Islet of Langerhans (tissue), 1 donor: ENCODE measurements at regions not wholly inside any gene's neighbourhood (a gene's known extent, or its start where the extent isn't known, plus 50 kb on each side); places are given as distances from the start of the nearest gene placed in this dataset.

ENCODE experiments used
- FAIRE-seq: peaks from one replicate; lab custom pipeline; 2011; peaks lifted over from hg19 to GRCh38; lab: Jason Lieb, UNC

- no peak for FAIRE-seq
Observed at GRCh38 chr6:14333556-14334305, 216.2 kb downstream of the CD83 start.

- FAIRE-seq = no peak
Observed at GRCh38 chr6:14335071-14335470, 217.5 kb downstream of the CD83 start.

DNA sequence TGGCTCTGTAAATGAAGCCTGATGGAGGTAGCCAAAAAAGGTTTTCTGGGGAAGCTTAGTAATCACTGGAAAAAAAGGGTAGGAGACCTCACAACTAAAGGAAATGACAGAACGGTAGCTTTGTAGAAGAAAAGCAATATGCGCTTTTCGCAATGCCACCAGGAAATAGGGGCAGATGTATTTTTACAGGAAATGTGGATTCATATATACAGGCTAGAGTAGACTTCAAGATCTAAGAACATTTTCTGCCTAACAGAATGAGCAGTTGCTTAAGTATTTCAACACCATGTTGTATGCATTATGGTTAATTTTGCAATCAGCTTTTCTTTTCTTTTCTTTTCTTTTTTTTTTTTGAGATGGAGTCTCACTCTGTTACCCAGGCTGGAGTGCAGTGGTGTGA is 219.6 kb downstream of the CD83 start:
- FAIRE-seq = no peak

DNA sequence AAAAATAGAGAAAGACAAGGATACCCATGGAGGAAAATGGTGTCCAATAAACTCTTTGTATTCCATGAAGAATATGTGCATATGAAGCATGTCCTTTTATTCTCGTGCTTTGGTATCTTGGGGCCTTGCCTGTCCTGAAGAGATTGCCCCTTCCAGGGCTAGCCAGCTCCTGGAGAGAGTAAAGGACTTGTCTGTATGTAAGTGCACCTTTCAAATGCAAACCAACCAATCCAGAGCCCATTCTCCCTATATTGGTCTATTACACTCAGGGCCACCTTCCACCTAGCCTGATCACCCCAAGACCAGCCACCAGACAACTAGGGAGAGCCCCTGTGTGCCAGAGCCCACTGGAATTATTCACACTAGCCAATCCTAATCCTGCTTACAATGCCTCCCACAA is 221.6 kb downstream of the CD83 start:
- no peak for FAIRE-seq

- FAIRE-seq = no peak
Observed at GRCh38 chr6:14339711-14340584, 222.4 kb downstream of the CD83 start.

GRCh38 chr6:14344486-14344885 is 226.9 kb downstream of the CD83 start:
- no peak for FAIRE-seq

DNA sequence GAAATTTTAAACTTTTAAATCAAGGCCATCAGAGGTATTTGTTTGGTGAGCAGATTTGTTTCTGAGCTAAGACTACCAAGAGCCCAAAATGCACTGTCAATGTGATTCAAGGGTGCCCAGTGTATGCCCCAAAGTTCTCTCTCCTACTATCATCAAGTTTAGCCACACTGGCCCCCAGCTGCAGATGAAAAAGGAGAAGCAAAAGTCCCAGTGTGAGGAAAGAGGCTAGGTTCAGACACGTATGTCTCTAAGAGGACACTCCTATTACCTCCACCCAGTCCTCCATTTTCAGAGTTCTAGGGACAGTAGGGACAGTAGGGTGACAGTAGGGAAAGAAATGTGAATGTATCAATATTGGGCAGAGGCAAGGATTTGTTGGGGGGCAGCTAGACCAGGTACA is 230.8 kb downstream of the CD83 start:
- no peak for FAIRE-seq

- FAIRE-seq = no peak
Observed at GRCh38 chr6:14349507-14349906, 231.9 kb downstream of the CD83 start.

DNA sequence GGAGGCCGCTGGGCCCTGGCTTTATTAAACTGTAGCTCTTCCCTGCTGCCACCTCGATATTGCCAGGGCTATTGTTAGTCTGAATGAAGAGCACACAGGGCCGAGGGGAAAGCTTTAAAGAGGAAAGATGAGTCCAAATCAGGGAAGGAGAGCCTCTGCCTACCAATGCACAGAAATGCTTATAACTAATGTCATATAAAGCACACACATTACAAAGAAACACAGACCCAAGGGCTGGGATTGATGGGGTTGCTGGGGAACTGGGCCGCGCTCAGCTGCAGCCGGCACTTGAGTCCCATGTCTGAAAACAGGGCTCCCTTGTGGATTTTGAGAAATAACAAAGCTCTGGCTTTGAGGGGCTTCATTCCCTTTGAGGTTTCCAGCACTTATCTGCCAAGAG is 232.6 kb downstream of the CD83 start:
- no peak for FAIRE-seq

DNA sequence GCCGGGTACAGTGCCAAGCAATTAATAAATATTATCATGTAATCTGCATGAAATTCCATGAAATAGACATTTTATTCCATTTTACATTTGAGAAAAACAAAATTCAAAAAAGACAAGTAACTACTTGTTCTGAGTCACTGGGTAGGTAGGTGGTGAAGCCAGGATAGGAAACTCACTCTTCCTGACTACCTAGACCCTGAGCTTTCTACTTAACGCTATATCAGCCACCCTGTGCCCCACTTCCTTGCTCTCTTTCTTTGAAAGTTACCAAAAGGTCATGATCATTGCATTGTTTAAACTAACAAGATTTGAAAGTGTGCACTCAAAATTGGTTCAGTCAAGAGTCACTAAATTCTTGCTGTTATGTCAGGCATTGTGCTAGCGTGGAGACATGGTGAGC is 235.7 kb downstream of the CD83 start:
- no peak for FAIRE-seq

DNA sequence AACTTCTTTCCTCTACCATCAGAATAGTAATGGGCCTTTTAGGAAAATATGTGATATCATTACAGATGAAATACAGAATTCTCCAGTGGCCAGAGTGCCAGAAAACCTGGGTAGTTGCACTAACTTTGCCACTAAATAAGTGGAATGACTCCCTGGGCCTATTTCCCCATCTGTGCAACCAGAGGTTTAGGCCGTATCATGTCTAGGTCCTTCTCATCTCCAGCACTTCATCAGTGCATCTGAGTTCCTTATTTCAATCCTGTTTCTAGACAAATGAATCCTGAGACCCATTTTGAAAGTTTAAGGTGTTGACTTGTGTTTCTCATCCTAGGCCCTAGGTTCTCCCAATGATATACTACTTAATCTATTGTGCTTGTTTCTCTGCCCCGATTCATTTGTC is 236.2 kb downstream of the CD83 start:
- no peak for FAIRE-seq

GRCh38 chr6:14354919-14355572 is 237.5 kb downstream of the CD83 start:
- FAIRE-seq = no peak

GRCh38 chr6:14359438-14359837 is 241.9 kb downstream of the CD83 start:
- FAIRE-seq = no peak

DNA sequence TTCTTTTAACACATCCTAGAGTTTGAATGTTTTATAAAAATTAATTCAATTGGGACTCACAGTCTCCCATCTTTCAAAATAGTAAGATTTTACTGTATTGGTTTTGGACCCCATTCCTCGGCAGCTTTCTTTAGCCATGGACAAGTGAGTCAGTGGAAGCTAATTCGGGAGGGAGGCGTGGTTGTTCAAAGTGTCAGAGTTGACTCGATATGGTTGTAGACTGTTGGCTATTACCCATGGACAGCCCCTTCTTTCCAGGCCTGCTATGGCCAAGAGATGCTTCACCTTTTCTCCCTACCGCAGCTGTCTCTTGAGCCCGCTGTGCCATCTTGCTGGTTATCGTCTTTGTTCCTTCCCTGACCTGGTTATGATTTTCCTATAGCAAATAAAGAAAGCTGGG is 243.0 kb downstream of the CD83 start:
- FAIRE-seq = no peak

GRCh38 chr6:14361297-14361696 is 243.7 kb downstream of the CD83 start:
- no peak for FAIRE-seq

DNA sequence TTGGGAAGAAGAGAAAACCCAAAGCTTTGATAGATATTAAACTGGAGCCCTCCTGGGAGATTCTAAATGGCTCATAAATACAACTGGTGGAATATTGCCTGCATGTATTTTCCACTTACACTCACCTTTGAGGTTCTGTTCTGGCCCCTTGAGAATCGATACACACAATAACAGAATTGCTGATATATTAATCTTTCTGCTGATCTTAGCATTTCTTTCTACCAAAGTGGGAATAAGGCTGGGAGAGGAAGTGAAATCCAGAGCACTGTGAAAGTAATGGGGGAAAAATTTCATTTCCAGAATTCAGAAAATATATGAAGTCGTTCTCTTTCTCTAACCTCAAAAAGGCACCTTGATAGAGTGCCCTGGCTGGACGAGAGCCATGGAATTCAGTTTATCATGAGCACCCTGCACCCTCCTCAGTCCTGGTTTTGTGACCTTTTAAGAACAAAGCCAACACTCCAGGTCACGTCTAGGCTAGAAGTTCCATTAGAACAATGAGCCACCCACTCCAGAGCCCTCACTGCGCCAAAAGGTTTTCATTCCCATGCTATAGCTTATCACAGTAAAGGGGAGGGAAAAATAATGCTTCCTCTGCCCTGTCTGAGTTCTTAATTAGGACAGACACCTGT is 244.5 kb downstream of the CD83 start:
- FAIRE-seq = no peak

- FAIRE-seq = no peak
Observed at GRCh38 chr6:14364370-14364769, 246.8 kb downstream of the CD83 start.

DNA sequence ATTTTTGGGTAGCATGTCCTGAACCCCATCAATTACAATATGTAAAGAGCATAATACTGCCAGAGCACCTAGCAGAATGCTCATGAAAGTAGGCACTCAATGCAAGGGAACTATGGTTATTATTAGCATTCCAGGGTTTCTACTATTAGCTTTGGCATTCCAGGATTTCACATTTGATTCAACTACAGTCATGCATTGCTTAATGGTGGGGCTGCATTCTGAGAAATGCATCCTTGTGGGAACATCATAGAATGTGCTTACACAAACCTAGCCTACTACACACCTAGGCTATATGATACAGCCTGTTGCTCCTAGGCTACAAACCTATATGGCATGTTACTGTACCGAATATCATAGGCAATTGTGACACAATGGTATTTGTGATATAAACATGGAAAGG is 247.8 kb downstream of the CD83 start:
- no peak for FAIRE-seq

- FAIRE-seq = no peak
Observed at GRCh38 chr6:14366315-14366714, 248.7 kb downstream of the CD83 start.

DNA sequence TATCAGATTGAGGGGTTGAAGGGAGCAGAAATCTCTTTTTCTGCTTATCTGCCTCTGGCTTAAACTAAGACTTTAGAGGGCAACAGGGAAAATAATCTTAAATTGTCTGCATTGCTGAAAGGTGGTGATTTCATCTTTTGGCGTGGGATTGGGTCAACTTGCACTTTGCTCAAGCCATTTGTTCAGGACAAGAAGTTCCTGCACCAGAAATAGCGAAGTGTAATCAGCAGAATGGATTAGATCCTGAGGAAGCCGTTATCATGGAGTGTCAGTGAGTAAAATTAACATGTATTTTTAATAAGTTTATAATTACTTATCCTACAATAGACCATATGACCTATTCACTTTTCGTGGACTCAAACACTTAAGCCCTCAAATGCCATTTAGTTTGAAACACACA is 249.3 kb downstream of the CD83 start:
- no peak for FAIRE-seq

- FAIRE-seq = no peak
Observed at GRCh38 chr6:14367296-14367695, 249.7 kb downstream of the CD83 start.

DNA sequence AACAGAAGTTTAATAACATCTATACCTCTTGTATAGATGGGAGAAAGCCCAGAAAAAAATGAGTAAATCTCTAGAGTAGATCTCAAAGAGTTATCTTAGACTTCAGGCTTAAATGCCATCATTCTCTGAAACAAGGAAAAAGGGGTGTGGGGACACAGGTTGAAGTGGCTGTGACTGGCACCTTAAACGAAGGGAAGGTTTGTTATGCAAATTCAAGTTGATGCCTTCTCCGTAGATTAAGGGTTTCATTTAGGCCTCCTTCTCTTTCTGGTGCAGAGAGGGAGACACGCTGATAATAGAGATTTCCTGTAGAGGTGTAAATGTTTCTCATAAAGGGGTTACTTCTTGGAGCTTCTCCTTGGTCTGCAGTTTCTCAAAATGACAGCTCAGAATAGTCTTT is 252.1 kb downstream of the CD83 start:
- FAIRE-seq = no peak

GRCh38 chr6:14371530-14371929 is 254.0 kb downstream of the CD83 start:
- no peak for FAIRE-seq
